ENCODE measurements at regions not wholly inside any gene's neighbourhood (a gene's known extent, or its start where the extent isn't known, plus 50 kb on each side); places are given as distances from the start of the nearest gene placed in this dataset.

- TF ChIP-seq POLR2A (IDR thresholded peaks at IDR 0.05; ENCODE audit: low read depth, low read length) (no peak), CTCF (IDR thresholded peaks at IDR 0.05; ENCODE audit: extremely low read depth in 1 of 2, insufficient read depth in 1 of 2, low read depth in 1 of 2, low read length in 2 of 2) (no peak), EZH2 (IDR thresholded peaks at IDR 0.05; ENCODE audit: borderline replicate concordance, low read depth, low read length, severe bottlenecking) (no peak)
Measured at GRCh38 chr19:28646629-28647028, 566.3 kb downstream of the UQCRFS1 start.

Data from endothelial cell of umbilical vein (primary cell).